ENCODE measurements at regions not wholly inside any gene's neighbourhood (a gene's known extent, or its start where the extent isn't known, plus 50 kb on each side); places are given as distances from the start of the nearest gene placed in this dataset.
"Not testable (repeated sequence)": the region's sequence is repeated elsewhere in the genome, so short reads cannot be mapped to it uniquely, and the experiment has no call there.

DNA sequence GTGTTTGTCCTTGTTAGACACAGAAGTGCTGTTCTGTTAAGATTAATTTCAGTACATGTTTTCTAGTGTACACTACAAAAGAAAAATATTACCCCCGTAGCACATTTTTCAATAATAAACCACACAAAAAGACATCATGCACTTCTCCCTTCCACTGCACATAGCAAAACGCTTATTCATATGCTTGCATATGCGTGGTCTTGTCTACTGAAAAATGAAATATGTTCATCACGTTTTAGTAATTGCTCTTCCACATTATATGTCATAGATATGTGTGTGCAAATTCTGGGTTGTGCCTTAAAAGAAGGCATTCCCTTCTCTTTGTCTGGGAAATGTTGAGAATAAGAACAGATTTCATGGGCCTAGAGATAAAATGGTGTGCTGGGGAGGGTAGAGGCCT, 353.9 kb downstream of the NSUN3 start:
- no peak for DNase-seq

DNA sequence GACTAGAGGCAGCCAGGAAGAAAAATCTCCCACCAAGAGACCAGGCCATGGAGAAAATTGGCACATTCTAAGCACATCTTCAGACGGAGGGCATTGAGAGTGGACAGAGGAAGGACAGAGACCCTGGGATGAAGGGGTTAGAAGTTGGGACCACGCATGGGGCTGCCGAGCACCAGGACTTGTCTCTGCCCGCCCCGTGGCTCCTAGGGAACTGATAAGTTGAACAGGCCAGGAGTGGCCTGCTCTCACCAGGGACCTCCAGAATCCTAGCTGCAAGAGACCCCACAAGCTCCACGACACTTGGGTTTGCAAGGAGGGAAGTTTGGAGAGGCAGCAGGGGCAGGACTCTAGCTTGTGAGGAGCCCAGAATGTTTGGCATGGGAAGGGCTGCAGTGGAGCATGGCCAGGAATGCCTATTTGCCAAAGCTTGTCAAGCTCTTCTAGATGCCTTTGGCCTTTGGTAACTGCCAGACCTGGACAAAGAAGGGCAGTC, 355.1 kb downstream of the NSUN3 start:
- DNase-seq: no peak

GRCh38 chr3:94420931-94421330, 358.1 kb downstream of the NSUN3 start:
- DNase-seq: no peak

- no peak for DNase-seq
Measured at GRCh38 chr3:94423578-94423977, 360.7 kb downstream of the NSUN3 start.

- no peak for DNase-seq
Measured at GRCh38 chr3:94429517-94429916, 366.7 kb downstream of the NSUN3 start.

DNA sequence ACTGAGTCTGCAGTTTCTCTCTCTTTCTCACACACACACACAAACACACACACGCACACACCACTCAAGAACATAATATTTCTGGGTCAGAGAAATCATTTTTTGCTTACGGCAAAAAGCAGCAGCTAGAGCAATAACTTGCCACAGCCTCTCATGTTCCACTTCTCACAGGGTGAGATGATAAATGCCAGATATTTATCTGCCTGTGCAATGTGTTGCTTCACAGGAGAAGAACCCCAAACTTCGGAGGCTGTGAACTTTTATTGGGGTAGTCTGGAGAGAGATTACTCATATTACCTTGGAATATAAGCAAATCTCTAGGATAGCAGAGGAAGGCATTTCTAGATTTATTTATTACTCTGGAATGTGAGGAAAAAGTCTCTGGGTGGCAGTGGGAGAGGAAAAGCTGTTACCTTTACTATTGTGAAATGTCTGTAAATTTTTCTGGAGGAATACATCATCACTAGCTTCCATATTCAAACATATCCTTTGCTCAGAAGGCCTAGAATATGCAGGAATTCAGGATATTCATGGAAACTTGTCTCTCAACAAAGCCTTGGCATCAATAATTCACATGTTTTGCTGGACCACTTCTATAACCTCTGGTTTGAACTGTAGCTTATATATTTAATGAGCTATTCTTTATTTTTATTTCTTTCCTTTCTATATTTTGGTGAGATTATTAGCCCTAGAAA, 369.2 kb downstream of the NSUN3 start:
- DNase-seq: no peak

DNA sequence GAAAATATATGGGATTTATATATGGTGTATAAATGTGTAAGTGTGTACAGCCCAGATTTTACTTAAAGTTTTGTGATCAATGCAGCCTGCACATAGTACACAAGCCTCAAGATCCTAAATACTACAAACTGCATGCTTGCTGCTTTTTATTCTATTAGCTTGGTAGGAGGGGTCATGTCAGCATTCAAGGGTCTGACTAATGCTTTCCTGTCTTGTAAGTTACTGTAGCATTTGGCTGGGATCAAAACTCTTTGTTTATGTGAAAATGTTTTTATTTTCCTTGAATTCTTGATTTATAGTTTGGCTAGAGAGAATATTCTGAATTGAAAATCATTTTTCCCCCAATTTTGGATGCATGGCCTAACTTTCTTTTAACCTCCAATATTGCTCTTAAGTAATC, 370.9 kb downstream of the NSUN3 start:
- no peak for DNase-seq

DNA sequence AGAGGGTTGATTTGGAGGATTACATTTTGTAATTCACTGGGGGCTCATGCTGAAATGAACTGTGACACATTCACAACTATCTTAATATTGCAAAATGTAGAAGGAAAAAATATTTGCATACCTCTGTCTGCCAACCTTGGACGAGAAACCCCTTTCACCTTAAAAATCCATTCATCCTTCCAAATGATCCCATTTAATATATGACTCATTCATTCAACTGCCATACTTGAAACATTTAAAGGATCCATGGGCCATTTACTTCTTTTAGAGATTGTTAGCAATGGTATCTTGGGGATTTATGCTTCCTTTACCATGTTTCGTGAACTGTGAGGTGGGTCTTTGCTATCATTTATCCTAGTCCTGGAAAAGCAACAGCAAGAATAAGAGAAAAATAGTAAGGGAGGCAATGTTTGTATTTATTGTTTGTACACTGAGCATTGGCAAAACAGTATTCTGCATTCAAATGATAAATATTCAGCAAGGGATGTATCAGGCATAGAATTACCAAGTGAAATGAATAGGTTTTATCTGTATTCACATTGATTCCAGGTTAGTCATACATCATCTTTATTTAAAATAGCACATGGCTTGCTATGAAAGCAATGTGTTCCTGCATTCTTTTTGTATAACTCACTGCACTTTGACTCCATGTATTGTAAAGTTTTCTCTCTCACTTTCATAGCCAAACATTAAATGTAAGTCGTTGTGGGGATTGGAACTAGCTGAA, 378.1 kb downstream of the NSUN3 start:
- no peak for DNase-seq

DNA sequence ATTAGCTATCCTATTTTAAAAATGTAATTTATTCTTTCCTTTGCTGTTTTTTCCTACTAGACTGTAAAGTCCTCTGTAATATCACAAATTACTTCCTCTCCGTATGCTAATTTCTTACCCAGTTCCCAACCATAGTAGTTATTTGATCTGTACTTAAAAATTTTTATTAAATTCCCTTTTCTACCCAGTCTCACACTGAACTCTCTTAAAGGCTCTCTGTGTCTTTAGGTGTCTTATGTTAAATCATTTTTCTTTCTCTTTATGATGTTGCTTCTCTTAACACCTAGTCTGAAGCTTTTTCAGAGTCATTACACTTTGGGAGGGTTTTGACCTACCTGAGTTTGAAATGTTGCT, 378.6 kb downstream of the NSUN3 start:
- DNase-seq: no peak

DNA sequence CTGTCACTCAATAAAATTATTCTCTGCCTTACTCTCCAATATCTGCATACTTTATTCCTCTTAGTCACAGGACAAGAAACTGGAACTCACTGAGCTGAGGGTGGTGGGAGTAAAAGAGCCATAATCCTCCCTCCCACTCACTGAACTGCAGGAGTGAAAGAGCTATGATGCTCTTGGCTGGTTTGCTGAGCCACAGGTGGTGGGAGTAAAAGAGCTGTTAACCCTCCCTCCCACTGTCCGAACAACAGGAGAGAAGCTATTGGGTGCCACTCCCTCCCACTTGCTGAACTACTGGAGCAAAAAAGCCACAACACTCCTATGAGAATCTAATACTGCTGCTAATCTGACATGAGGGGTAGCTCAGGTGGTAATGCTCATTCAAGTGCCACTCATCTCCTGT, 391.0 kb downstream of the NSUN3 start:
- DNase-seq: no peak

- no peak for DNase-seq
Measured at GRCh38 chr3:94459167-94459566, 396.3 kb downstream of the NSUN3 start.

GRCh38 chr3:94460931-94461330, 398.1 kb downstream of the NSUN3 start:
- no peak for DNase-seq

GRCh38 chr3:94462931-94463330, 400.1 kb downstream of the NSUN3 start:
- no peak for DNase-seq

GRCh38 chr3:94472511-94472910, 409.6 kb downstream of the NSUN3 start:
- no peak for DNase-seq

GRCh38 chr3:94481226-94481898, 418.5 kb downstream of the NSUN3 start:
- no peak for DNase-seq

- no peak for DNase-seq
Measured at GRCh38 chr3:94482686-94483085, 419.8 kb downstream of the NSUN3 start.

DNA sequence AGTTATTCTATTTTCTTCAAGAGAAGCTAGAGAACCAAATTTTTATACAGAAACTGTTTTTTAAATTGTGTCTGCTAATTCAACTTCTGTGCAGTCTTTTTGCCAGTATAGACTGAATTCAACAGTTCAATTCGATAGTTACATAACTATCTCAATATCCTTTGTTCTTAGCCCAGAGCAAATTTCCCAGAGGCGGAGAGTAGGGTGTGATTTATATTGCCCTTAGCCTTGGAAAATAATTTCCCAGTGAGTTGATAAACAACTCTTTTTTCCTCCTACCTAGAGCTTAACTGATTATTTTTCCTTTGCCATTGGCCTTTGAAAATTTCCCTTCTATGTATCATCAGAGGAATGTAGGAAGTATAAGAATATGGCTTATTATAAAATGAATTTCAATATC, 420.5 kb downstream of the NSUN3 start:
- DNase-seq: no peak

- DNase-seq: no peak
Measured at GRCh38 chr3:94494992-94495391, 432.1 kb downstream of the NSUN3 start.

- no peak for DNase-seq
Measured at GRCh38 chr3:94500146-94500545, 437.3 kb downstream of the NSUN3 start.

GRCh38 chr3:94507354-94507753, 444.5 kb downstream of the NSUN3 start:
- not testable (repeated sequence) for DNase-seq

- no peak for DNase-seq
Measured at GRCh38 chr3:94512876-94513275, 450.0 kb downstream of the NSUN3 start.

- DNase-seq: no peak
Measured at GRCh38 chr3:94513600-94513999, 450.7 kb downstream of the NSUN3 start.

GRCh38 chr3:94515983-94516382, 453.1 kb downstream of the NSUN3 start:
- DNase-seq: no peak

DNA sequence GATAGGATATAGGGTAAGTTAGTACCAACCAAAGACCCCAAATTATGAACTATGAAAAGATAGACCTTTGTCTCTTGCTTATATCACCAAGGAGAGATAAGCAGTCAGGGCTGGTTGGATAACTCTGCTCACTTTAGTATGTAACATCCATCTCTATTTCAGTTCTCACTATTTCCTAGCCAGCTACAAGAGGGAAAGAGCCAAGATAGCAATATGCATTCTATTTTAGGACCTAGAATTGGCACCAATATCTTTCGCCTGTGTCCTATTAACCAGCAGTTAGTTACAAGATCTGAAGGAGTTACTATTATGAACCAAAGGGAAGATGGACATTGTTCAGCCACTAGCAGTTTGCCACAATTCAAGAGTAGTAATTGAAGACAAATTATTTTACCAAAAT, 457.5 kb downstream of the NSUN3 start:
- no peak for DNase-seq

All from activated CD4-positive, alpha-beta T cell treated with anti-CD3 and anti-CD28 coated beads for 1 hour (primary cell).